ENCODE measurements at regions not wholly inside any gene's neighbourhood (a gene's known extent, or its start where the extent isn't known, plus 50 kb on each side); places are given as distances from the start of the nearest gene placed in this dataset.

DNA sequence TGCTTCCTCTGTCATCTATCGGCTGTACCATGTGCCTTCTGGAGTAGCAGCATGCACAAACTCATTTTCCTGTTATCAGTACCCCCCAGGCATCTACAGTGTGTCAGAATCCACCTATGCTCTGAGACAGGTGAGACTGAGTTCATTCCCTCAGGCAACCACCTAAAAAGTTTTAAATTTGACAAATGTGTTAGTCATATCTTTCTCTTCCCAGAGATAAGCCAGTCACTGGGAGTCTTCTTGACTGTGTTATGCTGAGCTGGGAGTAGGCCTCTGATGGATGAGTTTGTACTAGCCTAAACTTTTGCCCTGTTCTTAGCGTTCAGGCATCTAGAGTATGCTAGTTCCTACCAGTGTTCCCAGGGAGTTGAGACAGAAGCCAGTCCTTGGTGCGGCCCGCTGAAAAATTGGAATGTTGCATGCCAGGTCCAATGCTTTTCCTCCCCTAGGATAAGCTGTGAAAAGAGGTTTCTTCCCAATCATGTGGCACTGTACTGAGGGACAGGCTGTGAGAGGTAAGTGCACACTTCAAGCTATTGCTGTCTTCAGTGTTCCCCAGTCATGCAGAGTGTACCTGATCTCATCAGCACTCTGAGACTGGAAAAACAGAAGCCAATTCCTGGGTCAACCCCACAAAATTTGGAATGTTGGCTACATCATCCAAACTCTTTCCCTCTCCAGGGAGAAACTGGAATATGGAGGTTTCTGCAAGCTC, 1202.3 kb downstream of the NCAM2 start:
- no peaks in the 10 kb centered on the region for H3K36me3 Mint-ChIP-seq
- H3K27ac ChIP-seq (ENCODE audit: low read depth in 1 of 2, low read length in 2 of 2): no peak overlapping the region
- H3K79me2 ChIP-seq (ENCODE audit: insufficient read depth, low read length): no peaks in the 10 kb centered on the region
- H3K27me3 Mint-ChIP-seq (ENCODE audit: low read depth in 3 of 3): no peaks in the 10 kb centered on the region
- H3K27me3 ChIP-seq (ENCODE audit: control insufficient read depth in 2 of 2, insufficient read depth in 2 of 2, low read length in 2 of 2): no peaks in the 10 kb centered on the region
- peaks cover 4 to 14% of the 10 kb centered on the region in 2 donors for H3K9me3 ChIP-seq (replicated peaks in 1 of 2; ENCODE audit: control insufficient read depth in 1 of 2, insufficient read depth in 1 of 2, low read length in 2 of 2)
- no peak overlapping the region for H3K4me3 Mint-ChIP-seq
- TF ChIP-seq CTCF (IDR thresholded peaks at IDR 0.05): no peak
- 83% methylated on average over 2 of the region's 4 CpGs for WGBS (ENCODE audit: insufficient coverage)
- no peak overlapping the region for H3K9ac ChIP-seq (ENCODE audit: insufficient read depth, low read length, poor library complexity, severe bottlenecking)
- no peak overlapping the region for H3K27ac Mint-ChIP-seq
- H3K4me1 Mint-ChIP-seq: no peaks in the 10 kb centered on the region
- intact Hi-C loops (cut with micrococcal nuclease): no loop called here
- H3K9me3 Mint-ChIP-seq: peaks cover 0 to 7% (median 4%) of the 10 kb centered on the region in 7 donors
- no peak overlapping the region for H3K4me2 ChIP-seq (replicated peaks; ENCODE audit: extremely low read depth, low read length, poor library complexity, severe bottlenecking)
- no peaks in the 10 kb centered on the region for H4K20me1 ChIP-seq (ENCODE audit: insufficient read depth, low read length)
- no peaks in the 10 kb centered on the region for H3K4me1 ChIP-seq (ENCODE audit: control insufficient read depth in 1 of 2, insufficient read depth in 2 of 2, low read length in 2 of 2)
- no peaks in the 10 kb centered on the region for H3K36me3 ChIP-seq (replicated peaks in 1 of 2; ENCODE audit: control insufficient read depth in 1 of 2, insufficient read depth in 2 of 2, low read length in 2 of 2)
- H3K4me3 ChIP-seq (replicated peaks in 1 of 3; ENCODE audit: low read depth in 2 of 3, low read length in 3 of 3): no peak overlapping the region
- no peak for DNase-seq
- H2AFZ ChIP-seq (ENCODE audit: insufficient read depth, low read depth, low read length, poor library complexity, severe bottlenecking): no peak overlapping the region

DNA sequence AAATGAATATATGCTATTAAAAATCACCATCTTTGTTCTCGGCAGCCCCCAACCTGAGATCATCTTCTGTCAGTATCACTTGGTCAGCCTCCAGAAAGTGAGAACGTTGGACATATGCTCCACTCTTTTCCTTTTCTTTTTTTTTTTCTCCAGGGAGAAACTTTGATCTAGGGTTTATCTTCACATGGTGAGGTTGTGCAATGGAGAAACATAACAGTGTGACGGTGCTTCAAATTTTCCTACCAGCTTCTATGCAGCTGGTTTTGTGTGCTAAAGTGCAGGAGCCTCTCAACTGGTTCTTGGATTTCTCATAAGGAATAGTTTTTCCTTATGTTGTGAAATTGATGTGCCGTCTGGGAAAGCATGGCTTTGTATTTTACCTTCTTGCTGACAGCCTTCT, 1202.9 kb downstream of the NCAM2 start:
- no peak overlapping the region for H2AFZ ChIP-seq (ENCODE audit: insufficient read depth, low read depth, low read length, poor library complexity, severe bottlenecking)
- no peaks in the 10 kb centered on the region for H3K27me3 ChIP-seq (ENCODE audit: control insufficient read depth in 2 of 2, insufficient read depth in 2 of 2, low read length in 2 of 2)
- intact Hi-C loops (cut with micrococcal nuclease): no loop called here
- no peak for DNase-seq
- H3K4me3 ChIP-seq (replicated peaks in 1 of 3; ENCODE audit: low read depth in 2 of 3, low read length in 3 of 3): no peak overlapping the region
- H3K27ac ChIP-seq (ENCODE audit: low read depth in 1 of 2, low read length in 2 of 2): no peak overlapping the region
- WGBS (ENCODE audit: insufficient coverage): no CpG with 5 or more reads among the region's 4 CpGs
- H3K36me3 ChIP-seq (replicated peaks in 1 of 2; ENCODE audit: control insufficient read depth in 1 of 2, insufficient read depth in 2 of 2, low read length in 2 of 2): no peaks in the 10 kb centered on the region
- H3K9me3 ChIP-seq (replicated peaks in 1 of 2; ENCODE audit: control insufficient read depth in 1 of 2, insufficient read depth in 1 of 2, low read length in 2 of 2): peaks cover 4 to 14% of the 10 kb centered on the region in 2 donors
- no peaks in the 10 kb centered on the region for H3K4me1 ChIP-seq (ENCODE audit: control insufficient read depth in 1 of 2, insufficient read depth in 2 of 2, low read length in 2 of 2)
- H3K9me3 Mint-ChIP-seq: peaks cover 0 to 7% (median 4%) of the 10 kb centered on the region in 7 donors
- H3K4me1 Mint-ChIP-seq: no peaks in the 10 kb centered on the region
- H3K79me2 ChIP-seq (ENCODE audit: insufficient read depth, low read length): no peaks in the 10 kb centered on the region
- no peak for TF ChIP-seq CTCF (IDR thresholded peaks at IDR 0.05)
- H3K27ac Mint-ChIP-seq: no peak overlapping the region
- H3K4me3 Mint-ChIP-seq: no peak overlapping the region
- H3K27me3 Mint-ChIP-seq (ENCODE audit: low read depth in 3 of 3): no peaks in the 10 kb centered on the region
- H4K20me1 ChIP-seq (ENCODE audit: insufficient read depth, low read length): no peaks in the 10 kb centered on the region
- H3K4me2 ChIP-seq (replicated peaks; ENCODE audit: extremely low read depth, low read length, poor library complexity, severe bottlenecking): no peak overlapping the region
- H3K36me3 Mint-ChIP-seq: no peaks in the 10 kb centered on the region
- H3K9ac ChIP-seq (ENCODE audit: insufficient read depth, low read length, poor library complexity, severe bottlenecking): no peak overlapping the region
